HG03025 (cell line): ENCODE measurements at regions not wholly inside any gene's neighbourhood (a gene's known extent, or its start where the extent isn't known, plus 50 kb on each side); places are given as distances from the start of the nearest gene placed in this dataset.

Source experiments
- ATAC-seq: cut with Tn5 transposase; IDR thresholded peaks from one replicate; pipeline ENCODE4 v1.9.1; 2021; ENCODE audit warnings: mild to moderate bottlenecking, moderate library complexity; ENCODE audit not compliant: unreplicated experiment, low FRiP score

- ATAC-seq: no peak
Observed at GRCh38 chr14:41418851-41419250, 187.8 kb upstream of the LRFN5 start.

GRCh38 chr14:41409806-41410205 is 196.9 kb upstream of the LRFN5 start:
- ATAC-seq: no peak

- no peak for ATAC-seq
Observed at GRCh38 chr14:41404126-41404525, 202.6 kb upstream of the LRFN5 start.

- no peak for ATAC-seq
Observed at GRCh38 chr14:41403360-41403759, 203.3 kb upstream of the LRFN5 start.

- no peak for ATAC-seq
Observed at GRCh38 chr14:41397926-41398325, 208.8 kb upstream of the LRFN5 start.

- no peak for ATAC-seq
Observed at GRCh38 chr14:41393512-41393911, 213.2 kb upstream of the LRFN5 start.

- ATAC-seq: no peak
Observed at GRCh38 chr14:41392226-41392625, 214.4 kb upstream of the LRFN5 start.

GRCh38 chr14:41389355-41389754 is 217.3 kb upstream of the LRFN5 start:
- no peak for ATAC-seq

GRCh38 chr14:41385797-41386196 is 220.9 kb upstream of the LRFN5 start:
- no peak for ATAC-seq

GRCh38 chr14:41380017-41380416 is 226.7 kb upstream of the LRFN5 start:
- ATAC-seq: no peak

GRCh38 chr14:41378526-41378925 is 228.2 kb upstream of the LRFN5 start:
- no peak for ATAC-seq

- ATAC-seq: no peak
Observed at GRCh38 chr14:41377932-41378331, 228.7 kb upstream of the LRFN5 start.

- no peak for ATAC-seq
Observed at GRCh38 chr14:41374092-41374491, 232.6 kb upstream of the LRFN5 start.

GRCh38 chr14:41362139-41362538 is 244.5 kb upstream of the LRFN5 start:
- ATAC-seq: no peak

- no peak for ATAC-seq
Observed at GRCh38 chr14:41360126-41360525, 246.6 kb upstream of the LRFN5 start.

GRCh38 chr14:41355866-41356265 is 250.8 kb upstream of the LRFN5 start:
- ATAC-seq: no peak

GRCh38 chr14:41350476-41350875 is 256.2 kb upstream of the LRFN5 start:
- ATAC-seq: no peak

- ATAC-seq: no peak
Observed at GRCh38 chr14:41349289-41349910, 257.3 kb upstream of the LRFN5 start.

- ATAC-seq: no peak
Observed at GRCh38 chr14:41343857-41344256, 262.8 kb upstream of the LRFN5 start.

- no peak for ATAC-seq
Observed at GRCh38 chr14:41313196-41313595, 293.5 kb upstream of the LRFN5 start.

GRCh38 chr14:41303506-41303905 is 303.2 kb upstream of the LRFN5 start:
- ATAC-seq: no peak

GRCh38 chr14:41302776-41303175 is 303.9 kb upstream of the LRFN5 start:
- ATAC-seq: no peak

GRCh38 chr14:41299924-41300323 is 306.8 kb upstream of the LRFN5 start:
- ATAC-seq: no peak
